ENCODE measurements at regions not wholly inside any gene's neighbourhood (a gene's known extent, or its start where the extent isn't known, plus 50 kb on each side); places are given as distances from the start of the nearest gene placed in this dataset.

- Histone ChIP-seq H3K27me3 (ENCODE audit: control insufficient read depth, insufficient read depth, low read length) (no peaks in the 10 kb centered on the region), H3K27ac (ENCODE audit: low read depth, low read length) (no peak overlapping the region), H3K36me3 (ENCODE audit: control insufficient read depth, insufficient read depth, low read length) (no peaks in the 10 kb centered on the region), H3K4me1 (ENCODE audit: control insufficient read depth, insufficient read depth, low read length) (no peaks in the 10 kb centered on the region), H3K9me3 (ENCODE audit: control insufficient read depth, insufficient read depth, low read length) (no peaks in the 10 kb centered on the region), H3K4me3 (ENCODE audit: low read depth, low read length) (no peak overlapping the region)
- WGBS (ENCODE audit: insufficient coverage): 90% methylated on average over 2 of the region's 5 CpGs
- no peak for DNase-seq (ENCODE audit: low read depth in 4 of 6, low spot score in 6 of 6)
Measured at GRCh38 chr3:27577504-27577903, 93.3 kb upstream of the SLC4A7 start.

GRCh38 chr3:27576171-27576570 is 92.0 kb upstream of the SLC4A7 start:
- Histone ChIP-seq H3K36me3 (ENCODE audit: control insufficient read depth, insufficient read depth, low read length) (no peaks in the 10 kb centered on the region), H3K4me1 (ENCODE audit: control insufficient read depth, insufficient read depth, low read length) (no peaks in the 10 kb centered on the region), H3K4me3 (ENCODE audit: low read depth, low read length) (no peak overlapping the region), H3K27ac (ENCODE audit: low read depth, low read length) (no peak overlapping the region), H3K9me3 (ENCODE audit: control insufficient read depth, insufficient read depth, low read length) (no peaks in the 10 kb centered on the region), H3K27me3 (ENCODE audit: control insufficient read depth, insufficient read depth, low read length) (no peaks in the 10 kb centered on the region)
- 73% methylated on average over 3 of the region's 3 CpGs for WGBS (ENCODE audit: insufficient coverage)
- no peak for DNase-seq (ENCODE audit: low read depth in 4 of 6, low spot score in 6 of 6)

GRCh38 chr3:27575499-27575898 is 91.3 kb upstream of the SLC4A7 start:
- Histone ChIP-seq H3K9me3 (ENCODE audit: control insufficient read depth, insufficient read depth, low read length) (no peaks in the 10 kb centered on the region), H3K36me3 (ENCODE audit: control insufficient read depth, insufficient read depth, low read length) (no peaks in the 10 kb centered on the region), H3K27ac (ENCODE audit: low read depth, low read length) (no peak overlapping the region), H3K4me1 (ENCODE audit: control insufficient read depth, insufficient read depth, low read length) (no peaks in the 10 kb centered on the region), H3K27me3 (ENCODE audit: control insufficient read depth, insufficient read depth, low read length) (no peaks in the 10 kb centered on the region), H3K4me3 (ENCODE audit: low read depth, low read length) (no peak overlapping the region)
- WGBS (ENCODE audit: insufficient coverage): no CpG with 5 or more reads among the region's 3 CpGs
- no peak for DNase-seq (ENCODE audit: low read depth in 4 of 6, low spot score in 6 of 6)

GRCh38 chr3:27574438-27574795 is 90.2 kb upstream of the SLC4A7 start:
- H3K27ac ChIP-seq (ENCODE audit: low read depth, low read length): no peak overlapping the region
- no peaks in the 10 kb centered on the region for H3K9me3 ChIP-seq (ENCODE audit: control insufficient read depth, insufficient read depth, low read length)
- no peak for DNase-seq (ENCODE audit: low read depth in 4 of 6, low spot score in 6 of 6)
- 91% methylated on average over 4 of the region's 6 CpGs for WGBS (ENCODE audit: insufficient coverage)
- no peaks in the 10 kb centered on the region for H3K36me3 ChIP-seq (ENCODE audit: control insufficient read depth, insufficient read depth, low read length)
- no peaks in the 10 kb centered on the region for H3K27me3 ChIP-seq (ENCODE audit: control insufficient read depth, insufficient read depth, low read length)
- no peak overlapping the region for H3K4me3 ChIP-seq (ENCODE audit: low read depth, low read length)
- no peaks in the 10 kb centered on the region for H3K4me1 ChIP-seq (ENCODE audit: control insufficient read depth, insufficient read depth, low read length)

GRCh38 chr3:27573780-27574437 is 89.7 kb upstream of the SLC4A7 start:
- no peaks in the 10 kb centered on the region for H3K36me3 ChIP-seq (ENCODE audit: control insufficient read depth, insufficient read depth, low read length)

GRCh38 chr3:27573138-27573537 is 89.0 kb upstream of the SLC4A7 start:
- peak in 1 of 6 donors; percentile 71 for DNase-seq (ENCODE audit: low read depth in 4 of 6, low spot score in 6 of 6)
- Histone ChIP-seq H3K27ac (ENCODE audit: low read depth, low read length) (no peak overlapping the region), H3K4me3 (ENCODE audit: low read depth, low read length) (no peak overlapping the region), H3K27me3 (ENCODE audit: control insufficient read depth, insufficient read depth, low read length) (no peaks in the 10 kb centered on the region), H3K4me1 (ENCODE audit: control insufficient read depth, insufficient read depth, low read length) (peaks cover 4% of the 10 kb centered on the region), H3K36me3 (ENCODE audit: control insufficient read depth, insufficient read depth, low read length) (no peaks in the 10 kb centered on the region), H3K9me3 (ENCODE audit: control insufficient read depth, insufficient read depth, low read length) (no peaks in the 10 kb centered on the region)
- WGBS (ENCODE audit: insufficient coverage): no CpG with 5 or more reads among the region's 3 CpGs

More at GRCh38 chr3:27573780-27574437, 89.7 kb upstream of the SLC4A7 start:
- Histone ChIP-seq H3K4me3 (ENCODE audit: low read depth, low read length) (no peak overlapping the region), H3K9me3 (ENCODE audit: control insufficient read depth, insufficient read depth, low read length) (no peaks in the 10 kb centered on the region), H3K27ac (ENCODE audit: low read depth, low read length) (no peak overlapping the region), H3K4me1 (ENCODE audit: control insufficient read depth, insufficient read depth, low read length) (no peaks in the 10 kb centered on the region), H3K27me3 (ENCODE audit: control insufficient read depth, insufficient read depth, low read length) (no peaks in the 10 kb centered on the region)
- no peak for DNase-seq (ENCODE audit: low read depth in 4 of 6, low spot score in 6 of 6)
- 100% methylated on average over 1 of the region's 5 CpGs for WGBS (ENCODE audit: insufficient coverage)

- no peak for DNase-seq (ENCODE audit: low read depth in 4 of 6, low spot score in 6 of 6)
- Histone ChIP-seq H3K27ac (ENCODE audit: low read depth, low read length) (no peak overlapping the region), H3K36me3 (ENCODE audit: control insufficient read depth, insufficient read depth, low read length) (no peaks in the 10 kb centered on the region), H3K9me3 (ENCODE audit: control insufficient read depth, insufficient read depth, low read length) (no peaks in the 10 kb centered on the region), H3K4me3 (ENCODE audit: low read depth, low read length) (no peak overlapping the region), H3K4me1 (ENCODE audit: control insufficient read depth, insufficient read depth, low read length) (peaks cover 4% of the 10 kb centered on the region), H3K27me3 (ENCODE audit: control insufficient read depth, insufficient read depth, low read length) (no peaks in the 10 kb centered on the region)
- no CpG with 5 or more reads among the region's 2 CpGs for WGBS (ENCODE audit: insufficient coverage)
Measured at GRCh38 chr3:27571345-27571744, 87.2 kb upstream of the SLC4A7 start.

GRCh38 chr3:27570421-27571106 is 86.4 kb upstream of the SLC4A7 start:
- Histone ChIP-seq H3K9me3 (ENCODE audit: control insufficient read depth, insufficient read depth, low read length) (no peaks in the 10 kb centered on the region), H3K4me1 (ENCODE audit: control insufficient read depth, insufficient read depth, low read length) (peaks cover 4% of the 10 kb centered on the region), H3K36me3 (ENCODE audit: control insufficient read depth, insufficient read depth, low read length) (no peaks in the 10 kb centered on the region), H3K27me3 (ENCODE audit: control insufficient read depth, insufficient read depth, low read length) (no peaks in the 10 kb centered on the region), H3K4me3 (ENCODE audit: low read depth, low read length) (no peak overlapping the region), H3K27ac (ENCODE audit: low read depth, low read length) (no peak overlapping the region)
- 58% methylated on average over 3 of the region's 4 CpGs for WGBS (ENCODE audit: insufficient coverage)
- DNase-seq (ENCODE audit: low read depth in 4 of 6, low spot score in 6 of 6): no peak

GRCh38 chr3:27568393-27568792 is 84.2 kb upstream of the SLC4A7 start:
- DNase-seq (ENCODE audit: low read depth in 4 of 6, low spot score in 6 of 6): peak in 5 of 6 donors; percentile 32 to 92 (median 37)
- no peaks in the 10 kb centered on the region for H3K36me3 ChIP-seq (ENCODE audit: control insufficient read depth, insufficient read depth, low read length)
- 44% methylated on average over 2 of the region's 5 CpGs for WGBS (ENCODE audit: insufficient coverage)
- H3K27me3 ChIP-seq (ENCODE audit: control insufficient read depth, insufficient read depth, low read length): no peaks in the 10 kb centered on the region
- peaks cover 4% of the 10 kb centered on the region for H3K4me1 ChIP-seq (ENCODE audit: control insufficient read depth, insufficient read depth, low read length)
- no peak overlapping the region for H3K27ac ChIP-seq (ENCODE audit: low read depth, low read length)
- no peaks in the 10 kb centered on the region for H3K9me3 ChIP-seq (ENCODE audit: control insufficient read depth, insufficient read depth, low read length)
- no peak overlapping the region for H3K4me3 ChIP-seq (ENCODE audit: low read depth, low read length)

- Histone ChIP-seq H3K4me1 (ENCODE audit: control insufficient read depth, insufficient read depth, low read length) (peaks cover 4% of the 10 kb centered on the region), H3K27me3 (ENCODE audit: control insufficient read depth, insufficient read depth, low read length) (no peaks in the 10 kb centered on the region), H3K36me3 (ENCODE audit: control insufficient read depth, insufficient read depth, low read length) (no peaks in the 10 kb centered on the region), H3K27ac (ENCODE audit: low read depth, low read length) (no peak overlapping the region), H3K4me3 (ENCODE audit: low read depth, low read length) (no peak overlapping the region), H3K9me3 (ENCODE audit: control insufficient read depth, insufficient read depth, low read length) (no peaks in the 10 kb centered on the region)
- no CpG with 5 or more reads among the region's 1 CpG for WGBS (ENCODE audit: insufficient coverage)
- DNase-seq (ENCODE audit: low read depth in 4 of 6, low spot score in 6 of 6): no peak
Measured at GRCh38 chr3:27567251-27567650, 83.1 kb upstream of the SLC4A7 start.

All from spinal cord (tissue), 9 donors.